ENCODE measurements at regions not wholly inside any gene's neighbourhood (a gene's known extent, or its start where the extent isn't known, plus 50 kb on each side); places are given as distances from the start of the nearest gene placed in this dataset.

- TF ChIP-seq POLR2A (IDR thresholded peaks at IDR 0.05) (no peak), CTCF (IDR thresholded peaks at IDR 0.05) (no peak)
Observed at GRCh38 chr3:177778633-177779032, 581.4 kb upstream of the TBL1XR1 start.

All from adrenal gland (tissue), 5 donors.